ENCODE measurements at regions not wholly inside any gene's neighbourhood (a gene's known extent, or its start where the extent isn't known, plus 50 kb on each side); places are given as distances from the start of the nearest gene placed in this dataset.
A peak's percentile ranks its signal among the peaks of the same experiment; 100 is the strongest.

DNA sequence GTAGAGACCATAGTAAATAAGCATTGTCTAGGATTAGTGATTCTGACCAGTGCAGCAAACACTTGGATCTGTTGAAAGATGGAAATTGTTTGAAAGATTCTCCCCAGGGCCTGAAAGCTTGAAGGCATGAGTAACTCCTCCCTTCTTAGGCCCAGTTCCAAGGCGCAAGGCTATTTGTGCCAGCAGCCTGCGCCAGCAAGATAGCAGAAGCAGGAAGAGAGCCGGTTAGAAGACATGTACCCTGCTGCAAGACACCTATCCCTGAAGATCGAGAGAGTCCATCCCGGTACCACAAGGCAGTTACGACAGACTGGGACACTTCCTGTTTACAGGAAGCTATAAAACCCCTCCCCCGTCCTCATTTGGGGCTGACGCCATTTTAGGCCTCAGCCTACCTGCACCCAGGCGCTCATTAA lies 72.4 kb upstream of the JADE1 start:
- Histone ChIP-seq H2AK5ac (ENCODE audit: low read depth, low read length) (no peak overlapping the region), H3K23ac (ENCODE audit: low read depth, low read length) (no peak overlapping the region), H3K4me2 (ENCODE audit: low read depth, low read length) (no peak overlapping the region), H3K18ac (ENCODE audit: low read depth, low read length) (no peak overlapping the region), H2AK9ac (replicated peaks; ENCODE audit: low read depth, low read length, poor library complexity) (no peak overlapping the region), H4K91ac (ENCODE audit: insufficient read depth, low read depth, low read length) (no peak overlapping the region), H3K4ac (ENCODE audit: low read depth, low read length) (no peak overlapping the region), H4K8ac (ENCODE audit: low read depth in 2 of 2, low read length in 2 of 2) (no peak overlapping the region), H3K36me3 (ENCODE audit: control insufficient read depth, insufficient read depth, low read length) (no peaks in the 10 kb centered on the region), H3K9me1 (ENCODE audit: insufficient read depth, low read length) (no peaks in the 10 kb centered on the region), H3K4me1 (ENCODE audit: control insufficient read depth, insufficient read depth, low read length) (no peaks in the 10 kb centered on the region), H3K56ac (ENCODE audit: extremely low read depth, insufficient read depth, low read length) (no peak overlapping the region), H3K27ac (ENCODE audit: insufficient read depth, low read length) (no peak overlapping the region), H3K79me1 (ENCODE audit: low read depth in 1 of 2, low read length in 2 of 2) (no peaks in the 10 kb centered on the region), H3K27me3 (ENCODE audit: control insufficient read depth, insufficient read depth, low read length) (no peaks in the 10 kb centered on the region), H3K9ac (ENCODE audit: low read depth, low read length) (no peak overlapping the region), H2BK5ac (ENCODE audit: low read depth, low read length, poor library complexity, severe bottlenecking) (no peak overlapping the region), H2BK15ac (ENCODE audit: low read depth, low read length) (no peak overlapping the region), H4K5ac (ENCODE audit: low read depth, low read length) (no peak overlapping the region), H3K4me3 (ENCODE audit: insufficient read depth, low read depth, low read length) (no peak overlapping the region), H2BK120ac (ENCODE audit: low read depth, low read length) (no peak overlapping the region), H2BK20ac (ENCODE audit: low read depth, low read length) (no peak overlapping the region), H3K14ac (replicated peaks; ENCODE audit: low read depth, low read length) (0 out of 2 replicates have a peak overlapping the region, but pooled peaks have one; percentile 32), H4K20me1 (ENCODE audit: insufficient read depth, low read length) (no peaks in the 10 kb centered on the region), H2AFZ (replicated peaks; ENCODE audit: low read length, poor library complexity) (no peak overlapping the region), H3K9me3 (ENCODE audit: control insufficient read depth, insufficient read depth, low read length) (no peaks in the 10 kb centered on the region)
- ChIA-PET CTCF (no interaction called here), POLR2A (ENCODE audit: unreplicated experiment) (no interaction called here)
- no peak for DNase-seq
- no TSS peak for BruUV-seq (replicated peaks)
- in situ Hi-C loops (cut with MboI; ENCODE audit: low sequenced_read_pairs) = no loop called here
- no peak for TF ChIP-seq MXI1 (IDR thresholded peaks at IDR 0.05; ENCODE audit: borderline replicate concordance, low read depth, low read length)
- intact Hi-C loops (cut with micrococcal nuclease) = no loop called here
- ATAC-seq (ENCODE audit: low read depth) = no peak
- dilution Hi-C loops (cut with HindIII; ENCODE audit: low sequenced_read_pairs, unreplicated experiment) = no loop called here
- WGBS, 2 experiments (ENCODE audit: extremely low coverage in 2 of 2, insufficient read length in 1 of 2) = 80% methylated on average over 5 of the region's 9 CpGs; no CpG with 5 or more reads in 1 of the 2 experiments

All from IMR-90 (cell line).